Thymus (tissue), 11 donors: ENCODE measurements at regions not wholly inside any gene's neighbourhood (a gene's known extent, or its start where the extent isn't known, plus 50 kb on each side); places are given as distances from the start of the nearest gene placed in this dataset.

Experiments used
- DNase-seq, 9 donors: peaks; one replicate each; pipeline ENCODE4 v3.0.0-alpha.2; 2013; ENCODE audit warnings: low spot score in 9 of 9, low read depth in 6 of 9, missing footprints in 1 of 9
- H3K27ac ChIP-seq, 2 donors: one replicate each; pipeline ENCODE4 v1.5.1; 2013; ENCODE audit warnings: control low read depth in 1 of 2, low read depth in 1 of 2, low read length in 1 of 2, mild to moderate bottlenecking in 1 of 2, moderate library complexity in 1 of 2
- H3K27me3 ChIP-seq, 2 donors: one replicate each; pipeline ENCODE4 v1.5.1; 2013; ENCODE audit warnings: low read length in 1 of 2; ENCODE audit not compliant: control insufficient read depth in 2 of 2, insufficient read depth in 1 of 2
- H3K36me3 ChIP-seq, 2 donors: one replicate each; pipeline ENCODE4 v1.5.1; 2013; ENCODE audit warnings: low read length in 1 of 2, mild to moderate bottlenecking in 1 of 2, moderate library complexity in 1 of 2; ENCODE audit not compliant: control insufficient read depth in 2 of 2, insufficient read depth in 2 of 2
- H3K4me1 ChIP-seq, 2 donors: one replicate each; pipeline ENCODE4 v1.5.1; 2013; ENCODE audit warnings: low read length in 2 of 2; ENCODE audit not compliant: control insufficient read depth in 2 of 2, insufficient read depth in 2 of 2
- H3K4me3 ChIP-seq, 2 donors: one replicate each; pipeline ENCODE4 v1.5.1; 2013; ENCODE audit warnings: low read length in 2 of 2, control low read depth in 1 of 2, mild to moderate bottlenecking in 1 of 2
- H3K9me3 ChIP-seq, 2 donors: one replicate each; pipeline ENCODE4 v1.5.1; 2013; ENCODE audit warnings: low read length in 1 of 2, mild to moderate bottlenecking in 1 of 2; ENCODE audit not compliant: control insufficient read depth in 2 of 2, insufficient read depth in 1 of 2
- whole genome bisulfite sequencing: extraction: QIAGEN DNeasy Blood & Tissue Kit; methylation state at CpG from one replicate; pipeline ENCODE4 v1.1.7; 2013; 5-methylcytosine and 5-hydroxymethylcytosine counted together
- donor health status: healthy.

DNA sequence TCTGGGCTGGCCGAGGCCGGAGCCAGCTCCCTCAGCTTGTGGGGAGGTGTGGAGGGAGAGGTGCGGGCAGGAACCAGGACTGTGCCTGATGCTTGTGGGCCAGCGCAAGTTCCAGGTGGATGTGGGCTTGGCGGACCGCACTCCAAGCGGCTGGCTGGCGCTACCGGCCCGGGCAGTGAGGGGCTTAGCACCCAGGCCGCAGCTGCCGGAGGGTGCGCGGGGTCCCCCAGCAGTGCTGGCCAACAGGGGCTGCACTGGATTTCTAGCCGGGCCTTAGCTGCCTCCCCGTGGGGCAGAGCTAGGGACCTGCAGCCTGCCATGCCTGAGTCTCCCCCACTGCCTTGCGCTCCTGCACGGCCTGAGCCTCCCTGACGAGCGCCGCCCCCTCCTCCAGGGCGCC, 242.8 kb downstream of the CCSER2 start:
- H3K4me1 ChIP-seq = no peaks in the 10 kb centered on the region
- 97% methylated on average over 22 of the region's 22 CpGs for WGBS

DNA sequence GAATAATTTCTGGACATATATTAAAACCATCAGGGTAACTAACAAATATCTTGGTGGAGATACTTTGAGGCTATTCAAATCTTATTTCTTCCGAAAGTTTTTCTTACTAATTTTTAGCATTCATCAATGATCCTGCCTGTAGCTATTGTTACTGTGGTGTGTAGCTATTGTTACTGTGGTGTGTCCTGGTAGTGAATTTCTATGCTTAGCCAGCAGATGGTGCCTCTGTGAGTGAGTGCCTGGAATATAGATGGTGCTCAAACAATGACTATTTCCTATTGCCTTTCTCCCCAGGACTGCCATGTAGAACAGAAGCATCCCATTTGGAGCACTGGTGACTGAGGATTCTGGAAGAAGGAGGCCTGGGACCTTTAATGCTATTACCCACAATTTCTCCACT, 245.7 kb downstream of the CCSER2 start:
- Histone ChIP-seq H3K27ac (no peak overlapping the region), H3K9me3 (peaks cover 0 to 4% of the 10 kb centered on the region in 2 donors), H3K36me3 (no peaks in the 10 kb centered on the region), H3K4me1 (no peaks in the 10 kb centered on the region), H3K27me3 (no peaks in the 10 kb centered on the region), H3K4me3 (no peak overlapping the region)
- WGBS = 93% methylated on average over 1 of the region's 1 CpG
- DNase-seq = no peak

More for the DNA sequence above, 242.8 kb downstream of the CCSER2 start:
- no peaks in the 10 kb centered on the region for H3K27me3 ChIP-seq
- no peak for DNase-seq
- H3K27ac ChIP-seq = no peak overlapping the region
- H3K4me3 ChIP-seq = no peak overlapping the region
- H3K36me3 ChIP-seq = no peaks in the 10 kb centered on the region
- H3K9me3 ChIP-seq = peaks cover 0 to 4% of the 10 kb centered on the region in 2 donors

DNA sequence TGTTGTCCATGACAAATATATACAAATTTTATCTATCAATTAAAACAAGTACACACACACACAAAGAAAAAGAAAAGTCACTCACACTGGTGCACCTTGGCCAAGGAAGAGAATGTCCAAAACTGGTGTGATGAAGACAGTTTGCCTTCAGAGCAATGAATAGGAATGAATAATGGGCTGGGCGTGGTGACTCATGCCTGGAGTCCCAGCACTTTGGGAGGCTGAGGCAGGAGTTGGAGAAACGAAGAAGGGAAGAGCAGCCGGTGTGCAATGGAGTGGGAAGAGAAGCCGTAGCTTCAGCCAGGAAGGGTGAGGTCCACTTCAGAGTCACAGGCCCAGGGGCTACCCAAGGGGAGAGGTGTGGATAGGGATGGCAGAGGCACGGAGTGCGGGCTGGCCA, 253.6 kb downstream of the CCSER2 start:
- H3K27me3 ChIP-seq = no peaks in the 10 kb centered on the region
- no peaks in the 10 kb centered on the region for H3K4me1 ChIP-seq
- no peaks in the 10 kb centered on the region for H3K36me3 ChIP-seq
- no peaks in the 10 kb centered on the region for H3K9me3 ChIP-seq
- no peak overlapping the region for H3K27ac ChIP-seq
- DNase-seq = no peak
- WGBS = 79% methylated on average over 6 of the region's 6 CpGs
- no peak overlapping the region for H3K4me3 ChIP-seq

DNA sequence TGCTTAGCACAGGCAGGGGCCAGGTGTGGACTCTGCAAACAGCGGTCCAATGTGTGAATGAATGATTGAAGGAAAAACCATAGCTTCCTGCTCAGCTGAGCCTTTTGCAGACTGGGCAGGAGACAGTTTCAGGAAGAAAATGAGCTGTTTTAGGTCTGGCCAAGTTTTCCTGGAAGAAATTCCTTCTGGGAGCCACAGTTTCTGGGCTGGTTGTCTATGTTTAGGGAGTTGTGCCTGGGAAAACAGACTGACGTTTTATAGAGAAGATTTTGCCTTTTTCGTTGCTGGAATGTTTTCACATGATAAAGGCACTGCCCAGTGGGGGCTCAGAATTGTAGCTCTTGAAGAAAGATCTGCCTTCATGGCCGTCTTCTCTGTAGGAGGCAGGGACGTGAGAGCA, 255.1 kb downstream of the CCSER2 start:
- no peak for DNase-seq
- H3K4me3 ChIP-seq = no peak overlapping the region
- H3K36me3 ChIP-seq = no peaks in the 10 kb centered on the region
- no peak overlapping the region for H3K27ac ChIP-seq
- H3K27me3 ChIP-seq = no peaks in the 10 kb centered on the region
- WGBS = 55% methylated on average over 5 of the region's 5 CpGs
- H3K4me1 ChIP-seq = no peaks in the 10 kb centered on the region
- H3K9me3 ChIP-seq = no peaks in the 10 kb centered on the region

DNA sequence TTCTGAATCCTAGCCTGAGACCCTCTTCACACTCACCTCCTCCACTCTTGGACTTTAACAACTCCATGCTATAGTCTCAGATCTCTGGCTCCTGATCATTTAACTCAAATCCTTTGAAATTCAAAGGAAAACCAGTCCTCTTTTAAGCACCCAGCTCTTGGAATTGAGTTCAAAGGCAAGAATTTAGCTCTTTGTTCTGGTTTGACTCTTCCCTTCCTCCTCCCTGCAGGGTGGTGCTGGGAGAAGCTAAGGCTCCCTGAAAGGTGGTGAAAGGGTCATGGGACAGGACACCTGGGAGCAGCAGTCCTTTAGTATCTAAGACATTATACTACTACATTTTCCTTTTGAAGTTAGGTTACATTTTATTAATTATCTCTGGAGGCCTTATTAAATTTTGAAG, 259.4 kb downstream of the CCSER2 start:
- Histone ChIP-seq H3K4me1 (no peaks in the 10 kb centered on the region), H3K27ac (no peak overlapping the region), H3K9me3 (no peaks in the 10 kb centered on the region), H3K36me3 (no peaks in the 10 kb centered on the region), H3K4me3 (no peak overlapping the region), H3K27me3 (no peaks in the 10 kb centered on the region)
- DNase-seq = no peak

DNA sequence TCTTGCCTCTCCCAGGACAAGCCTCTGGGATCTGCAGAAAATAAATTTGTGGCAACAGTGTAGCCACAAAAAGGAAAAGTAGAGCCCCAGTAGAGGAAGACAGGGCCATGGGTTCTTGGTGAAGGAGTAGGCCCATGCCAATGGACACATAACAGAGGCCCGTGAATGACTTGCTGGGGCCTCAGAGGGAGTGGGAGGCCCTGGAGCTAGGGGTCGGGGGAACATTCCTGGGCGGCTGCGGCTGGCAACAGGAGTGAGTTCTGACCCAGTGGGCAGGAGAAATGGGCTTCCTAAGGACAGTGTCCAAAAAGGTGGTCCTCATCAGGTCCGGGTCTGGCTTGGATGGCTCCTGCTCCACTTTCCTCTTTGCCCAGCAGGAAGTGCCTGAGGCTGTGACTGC, 260.0 kb downstream of the CCSER2 start:
- no peak for DNase-seq
- WGBS = 94% methylated on average over 5 of the region's 5 CpGs
- no peaks in the 10 kb centered on the region for H3K4me1 ChIP-seq
- no peak overlapping the region for H3K27ac ChIP-seq
- no peaks in the 10 kb centered on the region for H3K27me3 ChIP-seq
- H3K9me3 ChIP-seq = no peaks in the 10 kb centered on the region
- H3K36me3 ChIP-seq = no peaks in the 10 kb centered on the region
- no peak overlapping the region for H3K4me3 ChIP-seq

DNA sequence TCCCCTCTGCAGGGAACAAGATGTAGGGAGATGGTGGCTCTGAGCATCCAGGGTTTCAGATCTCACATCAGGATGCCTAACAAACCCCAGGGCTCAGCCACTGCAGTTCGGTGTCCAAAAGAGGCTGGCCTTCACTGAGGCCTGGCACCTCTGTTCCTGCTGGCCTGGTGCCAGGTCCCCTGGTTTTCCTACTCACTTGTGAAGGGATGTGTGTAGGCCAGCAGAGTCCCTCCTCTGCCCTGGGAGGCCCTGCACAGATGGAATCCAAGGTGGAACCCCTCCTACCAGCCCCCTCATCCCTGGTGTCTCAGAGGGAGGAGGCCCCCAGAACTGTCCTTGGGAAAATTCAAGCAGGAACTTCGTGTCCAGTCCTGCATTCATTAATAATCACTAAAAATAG, 260.6 kb downstream of the CCSER2 start:
- Histone ChIP-seq H3K36me3 (no peaks in the 10 kb centered on the region), H3K4me1 (no peaks in the 10 kb centered on the region), H3K27me3 (no peaks in the 10 kb centered on the region), H3K4me3 (no peak overlapping the region), H3K9me3 (no peaks in the 10 kb centered on the region), H3K27ac (no peak overlapping the region)
- DNase-seq = no peak
- WGBS = 67% methylated on average over 2 of the region's 2 CpGs

DNA sequence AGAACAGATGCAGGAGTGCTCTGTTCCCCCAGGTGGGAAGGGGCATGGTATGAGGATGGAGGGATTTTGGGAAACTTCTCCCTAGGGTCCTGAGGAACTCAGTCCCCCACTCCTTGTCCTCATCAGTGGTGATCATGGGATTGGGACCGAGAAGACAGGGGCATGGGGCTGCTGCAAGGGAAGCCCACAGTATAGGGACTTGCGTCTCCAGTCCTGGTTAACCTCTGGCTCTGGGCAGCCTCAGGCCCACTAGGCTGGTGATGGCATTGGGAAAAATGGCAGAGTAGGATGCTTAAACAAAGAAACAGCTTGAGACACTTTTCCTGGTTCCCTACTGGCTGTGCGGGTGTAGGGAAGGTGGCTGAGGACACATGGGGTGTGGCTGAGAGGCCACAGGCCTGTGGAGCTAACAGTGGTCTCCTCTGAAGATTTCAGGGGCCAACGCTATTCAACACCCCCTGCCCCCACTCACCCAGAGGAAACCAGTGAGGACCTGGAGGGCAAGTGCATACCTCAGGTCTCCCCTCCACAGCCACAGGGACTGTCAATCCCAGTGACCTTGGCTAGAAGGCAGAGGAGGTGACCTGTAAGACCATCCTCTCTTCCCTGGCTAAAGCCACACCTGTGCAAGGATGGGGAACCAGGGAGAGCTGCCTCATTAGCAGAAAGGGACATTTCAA, 261.3 kb downstream of the CCSER2 start:
- Histone ChIP-seq H3K4me3 (no peak overlapping the region), H3K27ac (no peak overlapping the region), H3K36me3 (no peaks in the 10 kb centered on the region), H3K27me3 (no peaks in the 10 kb centered on the region), H3K4me1 (no peaks in the 10 kb centered on the region), H3K9me3 (no peaks in the 10 kb centered on the region)
- no peak for DNase-seq
- 87% methylated on average over 4 of the region's 4 CpGs for WGBS

DNA sequence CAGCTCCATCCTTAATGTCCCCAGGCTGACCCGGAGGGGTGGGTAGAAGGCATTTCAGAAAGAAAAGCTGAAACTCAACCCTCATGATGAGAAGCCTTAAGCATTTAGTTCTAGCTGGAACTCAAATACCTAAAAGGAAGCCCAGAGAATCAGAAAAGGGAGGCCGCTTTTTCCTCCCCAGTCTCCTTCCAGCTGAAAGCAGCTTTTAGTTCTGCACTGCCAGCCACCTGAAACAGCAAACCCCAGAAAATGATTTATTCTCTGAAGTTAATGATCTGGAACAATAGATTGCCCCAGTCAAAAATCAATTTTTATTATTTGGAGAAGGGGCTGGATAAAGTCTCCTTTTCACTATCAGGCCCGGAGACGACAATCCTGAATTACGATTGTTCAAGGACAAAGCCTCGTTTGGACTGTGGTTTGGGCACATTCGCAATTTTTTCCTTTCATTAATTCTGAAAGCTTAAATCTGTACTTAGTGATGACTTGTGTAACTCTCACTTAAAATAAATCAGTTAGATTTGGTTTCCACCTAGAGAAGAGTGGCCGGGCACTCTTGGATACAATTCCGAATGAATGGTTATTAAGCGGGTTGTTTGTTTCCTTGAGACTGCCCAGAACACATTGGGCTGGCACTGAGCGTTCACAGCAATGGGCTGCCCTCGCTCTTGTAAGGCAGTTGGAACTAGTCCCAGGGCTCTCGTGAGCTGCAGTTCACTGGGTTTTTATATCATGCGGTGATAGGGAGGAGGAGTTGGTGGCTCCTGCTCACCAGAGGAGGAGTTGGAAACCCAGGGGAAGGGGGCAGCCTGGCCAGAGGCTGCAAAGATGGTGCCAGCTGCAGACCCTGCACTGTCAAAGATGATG, 262.2 kb downstream of the CCSER2 start:
- H3K9me3 ChIP-seq = no peaks in the 10 kb centered on the region
- no peak for DNase-seq
- no peaks in the 10 kb centered on the region for H3K36me3 ChIP-seq
- no peaks in the 10 kb centered on the region for H3K4me1 ChIP-seq
- H3K27me3 ChIP-seq = no peaks in the 10 kb centered on the region
- WGBS = 92% methylated on average over 14 of the region's 14 CpGs
- H3K27ac ChIP-seq = no peak overlapping the region
- H3K4me3 ChIP-seq = no peak overlapping the region
